Osteoblast (primary cell): ENCODE measurements at regions not wholly inside any gene's neighbourhood (a gene's known extent, or its start where the extent isn't known, plus 50 kb on each side); places are given as distances from the start of the nearest gene placed in this dataset.

ENCODE experiments used
- DNase-seq: peaks from one replicate; pipeline ENCODE4 v3.0.0; 2011; ENCODE audit warnings: low spot score, mixed read lengths; ENCODE audit not compliant: insufficient read length; ENCODE audit errors: missing footprints
- H2AFZ ChIP-seq: 2 replicates; pipeline ENCODE4 v1.6.0; 2011; ENCODE audit warnings: mild to moderate bottlenecking, low read length
- H3K27ac ChIP-seq: 2 replicates; pipeline ENCODE4 v1.5.1; 2011; ENCODE audit warnings: mild to moderate bottlenecking, low read depth, low read length, moderate library complexity
- H3K27me3 ChIP-seq: 2 replicates; pipeline ENCODE4 v1.6.0; 2012; ENCODE audit warnings: mild to moderate bottlenecking, control low read depth, inconsistent platforms, low read length, moderate library complexity; ENCODE audit not compliant: insufficient read depth
- H3K36me3 ChIP-seq: 2 replicates; pipeline ENCODE4 v1.5.1; 2011; ENCODE audit warnings: mild to moderate bottlenecking, low read length, control low read depth, moderate library complexity; ENCODE audit not compliant: insufficient read depth
- H3K4me1 ChIP-seq: 2 replicates; pipeline ENCODE4 v1.5.1; 2011; ENCODE audit warnings: mild to moderate bottlenecking, low read length, control low read depth, moderate library complexity; ENCODE audit not compliant: insufficient read depth
- H3K4me2 ChIP-seq: 2 replicates; pipeline ENCODE4 v1.6.0; 2011; ENCODE audit warnings: mild to moderate bottlenecking, low read length; ENCODE audit not compliant: insufficient read depth
- H3K4me3 ChIP-seq: fragments of 200-600 bp; sonication (generic); 3 replicates; pipeline ENCODE4 v1.5.1; 2012; ENCODE audit warnings: mild to moderate bottlenecking, low read length, inconsistent platforms; ENCODE audit not compliant: insufficient read depth
- H3K79me2 ChIP-seq: 2 replicates; pipeline ENCODE4 v1.6.0; 2012; ENCODE audit warnings: mild to moderate bottlenecking, low read length, control low read depth, inconsistent platforms; ENCODE audit not compliant: insufficient read depth
- H3K9me3 ChIP-seq: 2 replicates; pipeline ENCODE4 v1.5.1; 2011; ENCODE audit warnings: low read depth, low read length, control low read depth
- H4K20me1 ChIP-seq: 2 replicates; pipeline ENCODE4 v1.6.0; 2012; ENCODE audit warnings: mild to moderate bottlenecking, low read length, control low read depth; ENCODE audit not compliant: insufficient read depth
- TF ChIP-seq, protein P1 (sequence below): IDR thresholded peaks from 2 replicates; pipeline ENCODE4 v1.5.1; 2011; ENCODE audit warnings: mild to moderate bottlenecking, low read depth, low read length, moderate library complexity; ENCODE audit errors: extremely low read depth

DNA sequence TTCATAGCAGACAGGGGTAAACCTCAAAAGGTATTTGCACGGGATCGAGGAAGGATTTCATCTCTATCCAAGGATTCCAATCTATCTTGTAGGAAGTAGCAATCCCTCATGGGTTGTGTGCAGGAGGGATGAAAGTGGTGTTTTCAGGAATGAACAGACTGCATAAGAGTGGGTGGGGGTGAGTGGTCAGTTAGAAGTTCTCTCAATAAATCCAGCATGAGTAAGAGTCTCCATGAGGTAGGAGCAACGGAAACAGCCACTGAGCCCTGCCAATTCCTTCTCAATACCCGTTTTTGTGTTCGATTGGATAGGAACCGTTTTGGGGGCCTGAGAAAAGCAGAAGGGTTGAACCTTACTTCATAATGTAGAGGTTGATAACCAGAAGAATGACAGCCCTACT, 375.6 kb downstream of the SOX9 start:
- Histone ChIP-seq H3K36me3 (no peaks in the 10 kb centered on the region), H3K4me2 (no peak overlapping the region), H3K9me3 (no peaks in the 10 kb centered on the region), H3K4me3 (no peak overlapping the region), H3K27ac (no peak overlapping the region), H2AFZ (no peak overlapping the region), H3K27me3 (no peaks in the 10 kb centered on the region), H4K20me1 (peaks cover 7% of the 10 kb centered on the region), H3K79me2 (peaks cover 21% of the 10 kb centered on the region), H3K4me1 (no peaks in the 10 kb centered on the region)
- no peak for DNase-seq
- TF ChIP-seq, protein P1, sequence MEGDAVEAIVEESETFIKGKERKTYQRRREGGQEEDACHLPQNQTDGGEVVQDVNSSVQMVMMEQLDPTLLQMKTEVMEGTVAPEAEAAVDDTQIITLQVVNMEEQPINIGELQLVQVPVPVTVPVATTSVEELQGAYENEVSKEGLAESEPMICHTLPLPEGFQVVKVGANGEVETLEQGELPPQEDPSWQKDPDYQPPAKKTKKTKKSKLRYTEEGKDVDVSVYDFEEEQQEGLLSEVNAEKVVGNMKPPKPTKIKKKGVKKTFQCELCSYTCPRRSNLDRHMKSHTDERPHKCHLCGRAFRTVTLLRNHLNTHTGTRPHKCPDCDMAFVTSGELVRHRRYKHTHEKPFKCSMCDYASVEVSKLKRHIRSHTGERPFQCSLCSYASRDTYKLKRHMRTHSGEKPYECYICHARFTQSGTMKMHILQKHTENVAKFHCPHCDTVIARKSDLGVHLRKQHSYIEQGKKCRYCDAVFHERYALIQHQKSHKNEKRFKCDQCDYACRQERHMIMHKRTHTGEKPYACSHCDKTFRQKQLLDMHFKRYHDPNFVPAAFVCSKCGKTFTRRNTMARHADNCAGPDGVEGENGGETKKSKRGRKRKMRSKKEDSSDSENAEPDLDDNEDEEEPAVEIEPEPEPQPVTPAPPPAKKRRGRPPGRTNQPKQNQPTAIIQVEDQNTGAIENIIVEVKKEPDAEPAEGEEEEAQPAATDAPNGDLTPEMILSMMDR = no peak

DNA sequence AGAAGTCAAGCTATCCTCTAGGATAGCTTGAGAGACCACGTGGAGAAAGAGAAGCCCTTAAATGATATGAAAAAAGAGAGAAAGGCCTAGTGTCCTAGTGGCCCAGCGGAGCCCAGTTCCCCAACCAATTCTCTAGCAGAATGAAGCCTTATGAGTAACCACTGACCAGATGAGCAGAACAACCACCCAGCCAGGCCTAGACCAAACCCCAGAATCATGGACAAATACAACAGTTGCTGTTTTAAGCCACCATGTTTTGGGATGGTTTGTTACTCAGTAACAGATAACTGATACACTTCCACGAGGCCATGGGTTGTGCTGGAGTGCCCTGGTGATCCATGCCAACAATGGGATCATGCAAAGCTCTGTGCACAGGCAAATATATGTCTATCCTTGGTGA, 377.1 kb downstream of the SOX9 start:
- peaks cover 24% of the 10 kb centered on the region for H3K79me2 ChIP-seq

GRCh38 chr17:72498364-72499210, 377.8 kb downstream of the SOX9 start:
- Histone ChIP-seq H3K27ac (no peak overlapping the region), H3K79me2 (peaks cover 24% of the 10 kb centered on the region), H3K27me3 (no peaks in the 10 kb centered on the region), H3K4me1 (peaks cover 5% of the 10 kb centered on the region), H2AFZ (no peak overlapping the region), H3K4me2 (no peak overlapping the region), H4K20me1 (peaks cover 3% of the 10 kb centered on the region), H3K9me3 (no peaks in the 10 kb centered on the region), H3K36me3 (no peaks in the 10 kb centered on the region), H3K4me3 (no peak overlapping the region)
- TF ChIP-seq, protein P1 = no peak
- DNase-seq = no peak

More for the DNA sequence above, 377.1 kb downstream of the SOX9 start:
- TF ChIP-seq, protein P1 = no peak
- H2AFZ ChIP-seq = no peak overlapping the region
- no peaks in the 10 kb centered on the region for H3K36me3 ChIP-seq
- H3K9me3 ChIP-seq = no peaks in the 10 kb centered on the region
- no peak overlapping the region for H3K4me3 ChIP-seq
- DNase-seq = no peak
- peaks cover 5% of the 10 kb centered on the region for H3K4me1 ChIP-seq
- H3K27ac ChIP-seq = no peak overlapping the region
- H3K27me3 ChIP-seq = no peaks in the 10 kb centered on the region
- no peak overlapping the region for H3K4me2 ChIP-seq
- peaks cover 7% of the 10 kb centered on the region for H4K20me1 ChIP-seq
